ENCODE measurements at regions not wholly inside any gene's neighbourhood (a gene's known extent, or its start where the extent isn't known, plus 50 kb on each side); places are given as distances from the start of the nearest gene placed in this dataset.

DNA sequence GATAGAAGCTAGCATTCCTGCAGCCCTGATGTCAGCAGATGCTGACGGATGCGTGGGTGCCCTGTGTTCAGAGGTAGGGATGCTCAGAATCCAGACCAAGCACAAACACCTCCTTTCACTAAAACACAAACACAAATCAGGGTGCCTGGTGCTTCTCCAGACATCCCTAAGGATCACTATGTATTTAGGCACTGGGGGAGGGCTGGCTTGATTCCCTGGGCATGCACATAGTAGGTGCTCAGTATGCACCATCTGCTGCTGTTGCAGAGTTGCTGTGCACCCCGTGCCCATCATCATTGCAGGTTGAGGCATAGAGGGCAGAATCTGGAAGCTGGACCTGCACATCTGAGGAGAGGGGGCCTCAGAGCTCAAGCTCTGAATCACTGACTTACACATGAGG, 114.8 kb downstream of the PHETA1 start:
- H3F3A ChIP-seq (ENCODE audit: insufficient read depth, low read length, poor library complexity, severe bottlenecking): peaks cover 10% of the 10 kb centered on the region
- no peak overlapping the region for H3K4me2 ChIP-seq (ENCODE audit: low read length)
- no peaks in the 10 kb centered on the region for H4K20me1 ChIP-seq (ENCODE audit: insufficient read depth)
- H3K9me3 ChIP-seq (ENCODE audit: low read length): no peaks in the 10 kb centered on the region
- no peak overlapping the region for H3K27ac ChIP-seq (ENCODE audit: low read length)
- no peak overlapping the region for H3K9ac ChIP-seq (ENCODE audit: low read length)
- H3K9me2 ChIP-seq (ENCODE audit: insufficient read depth, low read length): no peaks in the 10 kb centered on the region
- TF ChIP-seq POLR2AphosphoS5 (IDR thresholded peaks at IDR 0.05): no peak
- TF ChIP-seq TAF1 (IDR thresholded peaks at IDR 0.05; ENCODE audit: low read depth): no peak
- TF ChIP-seq EP300 (conservative IDR thresholded peaks at IDR 0.05; ENCODE audit: poor library complexity, severe bottlenecking): no peak
- TF ChIP-seq RAD21 (conservative IDR thresholded peaks at IDR 0.05): no peak
- TF ChIP-seq, protein P1, sequence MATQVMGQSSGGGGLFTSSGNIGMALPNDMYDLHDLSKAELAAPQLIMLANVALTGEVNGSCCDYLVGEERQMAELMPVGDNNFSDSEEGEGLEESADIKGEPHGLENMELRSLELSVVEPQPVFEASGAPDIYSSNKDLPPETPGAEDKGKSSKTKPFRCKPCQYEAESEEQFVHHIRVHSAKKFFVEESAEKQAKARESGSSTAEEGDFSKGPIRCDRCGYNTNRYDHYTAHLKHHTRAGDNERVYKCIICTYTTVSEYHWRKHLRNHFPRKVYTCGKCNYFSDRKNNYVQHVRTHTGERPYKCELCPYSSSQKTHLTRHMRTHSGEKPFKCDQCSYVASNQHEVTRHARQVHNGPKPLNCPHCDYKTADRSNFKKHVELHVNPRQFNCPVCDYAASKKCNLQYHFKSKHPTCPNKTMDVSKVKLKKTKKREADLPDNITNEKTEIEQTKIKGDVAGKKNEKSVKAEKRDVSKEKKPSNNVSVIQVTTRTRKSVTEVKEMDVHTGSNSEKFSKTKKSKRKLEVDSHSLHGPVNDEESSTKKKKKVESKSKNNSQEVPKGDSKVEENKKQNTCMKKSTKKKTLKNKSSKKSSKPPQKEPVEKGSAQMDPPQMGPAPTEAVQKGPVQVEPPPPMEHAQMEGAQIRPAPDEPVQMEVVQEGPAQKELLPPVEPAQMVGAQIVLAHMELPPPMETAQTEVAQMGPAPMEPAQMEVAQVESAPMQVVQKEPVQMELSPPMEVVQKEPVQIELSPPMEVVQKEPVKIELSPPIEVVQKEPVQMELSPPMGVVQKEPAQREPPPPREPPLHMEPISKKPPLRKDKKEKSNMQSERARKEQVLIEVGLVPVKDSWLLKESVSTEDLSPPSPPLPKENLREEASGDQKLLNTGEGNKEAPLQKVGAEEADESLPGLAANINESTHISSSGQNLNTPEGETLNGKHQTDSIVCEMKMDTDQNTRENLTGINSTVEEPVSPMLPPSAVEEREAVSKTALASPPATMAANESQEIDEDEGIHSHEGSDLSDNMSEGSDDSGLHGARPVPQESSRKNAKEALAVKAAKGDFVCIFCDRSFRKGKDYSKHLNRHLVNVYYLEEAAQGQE (IDR thresholded peaks at IDR 0.05; ENCODE audit: borderline replicate concordance): no peak
- no peak for TF ChIP-seq EZH2 (IDR thresholded peaks at IDR 0.05; ENCODE audit: borderline replicate concordance, insufficient read depth, low read length, poor library complexity, severe bottlenecking)
- TF ChIP-seq MXI1 (conservative IDR thresholded peaks at IDR 0.05; ENCODE audit: poor library complexity, severe bottlenecking): no peak
- TF ChIP-seq, protein P2, sequence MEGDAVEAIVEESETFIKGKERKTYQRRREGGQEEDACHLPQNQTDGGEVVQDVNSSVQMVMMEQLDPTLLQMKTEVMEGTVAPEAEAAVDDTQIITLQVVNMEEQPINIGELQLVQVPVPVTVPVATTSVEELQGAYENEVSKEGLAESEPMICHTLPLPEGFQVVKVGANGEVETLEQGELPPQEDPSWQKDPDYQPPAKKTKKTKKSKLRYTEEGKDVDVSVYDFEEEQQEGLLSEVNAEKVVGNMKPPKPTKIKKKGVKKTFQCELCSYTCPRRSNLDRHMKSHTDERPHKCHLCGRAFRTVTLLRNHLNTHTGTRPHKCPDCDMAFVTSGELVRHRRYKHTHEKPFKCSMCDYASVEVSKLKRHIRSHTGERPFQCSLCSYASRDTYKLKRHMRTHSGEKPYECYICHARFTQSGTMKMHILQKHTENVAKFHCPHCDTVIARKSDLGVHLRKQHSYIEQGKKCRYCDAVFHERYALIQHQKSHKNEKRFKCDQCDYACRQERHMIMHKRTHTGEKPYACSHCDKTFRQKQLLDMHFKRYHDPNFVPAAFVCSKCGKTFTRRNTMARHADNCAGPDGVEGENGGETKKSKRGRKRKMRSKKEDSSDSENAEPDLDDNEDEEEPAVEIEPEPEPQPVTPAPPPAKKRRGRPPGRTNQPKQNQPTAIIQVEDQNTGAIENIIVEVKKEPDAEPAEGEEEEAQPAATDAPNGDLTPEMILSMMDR (IDR thresholded peaks at IDR 0.05; ENCODE audit: poor library complexity, severe bottlenecking): no peak
- TF ChIP-seq SMC3 (conservative IDR thresholded peaks at IDR 0.05; ENCODE audit: poor library complexity): no peak
- H3K27me3 ChIP-seq (ENCODE audit: insufficient read depth, low read depth, low read length): no peaks in the 10 kb centered on the region
- no peaks in the 10 kb centered on the region for H3K79me2 ChIP-seq (replicated peaks; ENCODE audit: insufficient read depth, low read length)
- H2AFZ ChIP-seq (ENCODE audit: low read depth, low read length): no peak overlapping the region
- H3K4me3 ChIP-seq (ENCODE audit: low read length): no peak overlapping the region
- no peaks in the 10 kb centered on the region for H3K36me3 ChIP-seq (ENCODE audit: insufficient read depth, low read length)

DNA sequence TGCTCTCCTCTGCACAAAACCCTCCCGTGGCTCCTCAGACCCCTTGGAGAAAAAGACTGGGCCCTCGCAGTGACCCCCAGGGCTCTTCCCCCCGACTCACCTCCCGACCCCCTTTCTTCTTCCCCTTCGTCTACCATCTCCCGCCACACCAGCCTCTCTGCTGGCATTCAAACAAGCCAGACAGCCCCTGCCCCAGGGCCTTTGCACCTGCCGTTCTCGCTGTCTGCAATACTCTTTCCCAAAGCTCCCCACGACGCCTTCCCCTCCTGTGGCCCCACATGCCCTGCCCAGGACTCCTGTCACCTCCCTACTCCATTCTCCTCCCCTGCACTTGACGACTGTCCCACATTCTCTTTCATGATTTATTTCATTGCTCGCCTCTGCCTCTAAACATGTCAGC, 115.7 kb downstream of the PHETA1 start:
- no peak overlapping the region for H3K4me3 ChIP-seq (ENCODE audit: low read length)
- TF ChIP-seq, protein P1 (IDR thresholded peaks at IDR 0.05; ENCODE audit: borderline replicate concordance): no peak
- TF ChIP-seq EP300 (conservative IDR thresholded peaks at IDR 0.05; ENCODE audit: poor library complexity, severe bottlenecking) (no peak), TAF1 (IDR thresholded peaks at IDR 0.05; ENCODE audit: low read depth) (no peak), RAD21 (conservative IDR thresholded peaks at IDR 0.05) (no peak), EZH2 (IDR thresholded peaks at IDR 0.05; ENCODE audit: borderline replicate concordance, insufficient read depth, low read length, poor library complexity, severe bottlenecking) (no peak), POLR2AphosphoS5 (IDR thresholded peaks at IDR 0.05) (no peak), MXI1 (conservative IDR thresholded peaks at IDR 0.05; ENCODE audit: poor library complexity, severe bottlenecking) (no peak), SMC3 (conservative IDR thresholded peaks at IDR 0.05; ENCODE audit: poor library complexity) (no peak)
- TF ChIP-seq, protein P2 (IDR thresholded peaks at IDR 0.05; ENCODE audit: poor library complexity, severe bottlenecking): no peak
- peak overlapping the region; percentile 98 for H3K27ac ChIP-seq (ENCODE audit: low read length)
- H3K4me2 ChIP-seq (ENCODE audit: low read length): no peak overlapping the region
- H3K9ac ChIP-seq (ENCODE audit: low read length): peak overlapping the region; percentile 20
- H2AFZ ChIP-seq (ENCODE audit: low read depth, low read length): no peak overlapping the region
- H3K9me2 ChIP-seq (ENCODE audit: insufficient read depth, low read length): no peaks in the 10 kb centered on the region
- no peaks in the 10 kb centered on the region for H3K9me3 ChIP-seq (ENCODE audit: low read length)
- H3K79me2 ChIP-seq (replicated peaks; ENCODE audit: insufficient read depth, low read length): no peaks in the 10 kb centered on the region
- H3F3A ChIP-seq (ENCODE audit: insufficient read depth, low read length, poor library complexity, severe bottlenecking): peaks cover 10% of the 10 kb centered on the region
- H4K20me1 ChIP-seq (ENCODE audit: insufficient read depth): no peaks in the 10 kb centered on the region
- no peaks in the 10 kb centered on the region for H3K36me3 ChIP-seq (ENCODE audit: insufficient read depth, low read length)
- H3K27me3 ChIP-seq (ENCODE audit: insufficient read depth, low read depth, low read length): no peaks in the 10 kb centered on the region
